Panc1 (cell line): ENCODE measurements at regions not wholly inside any gene's neighbourhood (a gene's known extent, or its start where the extent isn't known, plus 50 kb on each side); places are given as distances from the start of the nearest gene placed in this dataset.

ENCODE experiments used
- ATAC-seq: fragments of 200-7000 bp; cut with Tn5 transposase; 2 replicates; pipeline ENCODE4 v1.9.1; 2020; ENCODE audit warnings: mild to moderate bottlenecking, moderate library complexity
- BruUV-seq: library from RNA; stranded (reverse); fragments of 400-500 nt; replicated peaks from 2 replicates; lab custom pipeline; 2021; lab: Mats Ljungman, UMichigan
- CTCF ChIA-PET: fragments of 300-600 bp; sonication (Branson Sonifier 250); formaldehyde crosslinking; loops from one replicate; lab custom pipeline; 2022; ENCODE audit warnings: antibody characterized with exemption; lab: Charles Lee
- POLR2A ChIA-PET: fragments of 300-600 bp; sonication (Branson Sonifier 250); formaldehyde crosslinking; loops from one replicate; lab custom pipeline; 2022; ENCODE audit warnings: antibody characterized with exemption; lab: Charles Lee
- DNase-seq: peaks from one replicate; pipeline ENCODE4 v3.0.0-alpha.2; 2010; ENCODE audit warnings: low read depth, low spot score
- H3K27ac ChIP-seq: 2 replicates; pipeline ENCODE4 v1.5.1; 2011; ENCODE audit warnings: mild to moderate bottlenecking, low read length, inconsistent platforms
- H3K27me3 ChIP-seq: fragments of 200-500 bp; sonication (Bioruptor generic); 2 replicates; pipeline ENCODE4 v1.6.0; 2014; ENCODE audit warnings: low read length, inconsistent platforms; ENCODE audit not compliant: control insufficient read depth, insufficient read depth
- H3K36me3 ChIP-seq: fragments of 200-500 bp; sonication (Bioruptor generic); 2 replicates; pipeline ENCODE4 v1.5.1; 2014; ENCODE audit warnings: inconsistent platforms, mild to moderate bottlenecking, low read length, moderate library complexity; ENCODE audit not compliant: control insufficient read depth, insufficient read depth
- H3K4me1 ChIP-seq: 2 replicates; pipeline ENCODE4 v1.5.1; 2011; ENCODE audit warnings: inconsistent platforms, mild to moderate bottlenecking, low read length, moderate library complexity; ENCODE audit not compliant: control insufficient read depth, insufficient read depth
- H3K4me3 ChIP-seq, 2 experiments: 2 replicates each; pipeline ENCODE4 v1.5.1; 2011 to 2012; ENCODE audit warnings: low read depth in 2 of 2, low read length in 2 of 2, mild to moderate bottlenecking in 2 of 2, inconsistent platforms in 1 of 2, moderate library complexity in 1 of 2
- H3K9me3 ChIP-seq: fragments of 200-500 bp; sonication (Bioruptor generic); 2 replicates; pipeline ENCODE4 v1.5.1; 2014; ENCODE audit warnings: low read depth, mild to moderate bottlenecking, inconsistent platforms, low read length, moderate library complexity; ENCODE audit not compliant: control insufficient read depth, insufficient read depth
- POLR2AphosphoS5 ChIP-seq: IDR thresholded peaks from 2 replicates; pipeline ENCODE4 v1.6.1; 2012; ENCODE audit warnings: mild to moderate bottlenecking, low read depth, low read length, moderate library complexity
- SIN3A ChIP-seq: IDR thresholded peaks from 2 replicates; pipeline ENCODE4 v1.6.1; 2012; ENCODE audit warnings: low read depth, mild to moderate bottlenecking, low read length, moderate library complexity, borderline replicate concordance; ENCODE audit not compliant: insufficient read depth
- TCF7L2 ChIP-seq: IDR thresholded peaks from 2 replicates; pipeline ENCODE4 v1.6.1; 2011; ENCODE audit warnings: mild to moderate bottlenecking, low read depth, low read length, inconsistent platforms
- in situ Hi-C: cut with HindIII; loops from 2 replicates; pipeline ENCODE4 v1.10.0; 2016; ENCODE audit warnings: low sequenced_read_pairs, low pct_unique_long_range_greater_than_20kb
- intact Hi-C: fragments of 100-400 bp; cut with micrococcal nuclease; formaldehyde crosslinking; loops from one replicate; pipeline ENCODE4 v1.10.0; 2022; ENCODE audit not compliant: unreplicated experiment
- TF ChIP-seq, protein P1 (sequence below): fragments of 450-650 bp; IDR thresholded peaks from 2 replicates; pipeline ENCODE4 v1.5.1; 2017; ENCODE audit warnings: mild to moderate bottlenecking
- TF ChIP-seq, protein P2 (sequence below), 2 experiments: IDR thresholded peaks; 2 replicates each; pipeline ENCODE4 v1.6.1; 2011 to 2012; ENCODE audit warnings: low read depth in 2 of 2, control low read depth in 1 of 2, low read length in 1 of 2, mild to moderate bottlenecking in 1 of 2, moderate library complexity in 1 of 2; ENCODE audit not compliant: insufficient read depth in 1 of 2

DNA sequence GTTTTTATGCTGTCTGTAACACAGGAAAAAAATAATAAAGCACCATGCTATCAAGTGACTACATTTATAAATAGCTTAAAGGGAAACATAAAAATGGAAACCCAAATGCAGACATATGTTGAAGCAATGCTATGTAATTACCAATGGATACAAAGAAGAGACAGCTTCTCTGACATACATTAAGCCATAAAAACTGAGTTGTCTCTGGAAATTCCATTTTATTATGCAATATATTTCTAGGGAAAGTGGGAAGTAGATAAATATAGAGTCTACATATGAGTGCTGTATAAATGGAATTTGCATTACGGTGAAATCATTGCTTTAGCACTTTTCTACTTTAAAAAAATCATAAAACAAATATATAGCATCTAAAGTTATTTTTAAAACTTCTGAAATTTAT, 135.2 kb upstream of the COL11A1 start:
- ChIA-PET CTCF (no interaction called here), POLR2A (no interaction called here)
- Histone ChIP-seq H3K9me3 (no peaks in the 10 kb centered on the region), H3K27me3 (no peaks in the 10 kb centered on the region), H3K4me3 (no peak overlapping the region), H3K36me3 (no peaks in the 10 kb centered on the region), H3K4me1 (no peaks in the 10 kb centered on the region), H3K27ac (no peak overlapping the region)
- no TSS peak for BruUV-seq
- no peak for DNase-seq
- no peak for ATAC-seq
- in situ Hi-C loops (no loop called here), intact Hi-C loops (no loop called here)
- TF ChIP-seq SIN3A (no peak), TCF7L2 (no peak), POLR2AphosphoS5 (no peak)
- TF ChIP-seq, protein P1, sequence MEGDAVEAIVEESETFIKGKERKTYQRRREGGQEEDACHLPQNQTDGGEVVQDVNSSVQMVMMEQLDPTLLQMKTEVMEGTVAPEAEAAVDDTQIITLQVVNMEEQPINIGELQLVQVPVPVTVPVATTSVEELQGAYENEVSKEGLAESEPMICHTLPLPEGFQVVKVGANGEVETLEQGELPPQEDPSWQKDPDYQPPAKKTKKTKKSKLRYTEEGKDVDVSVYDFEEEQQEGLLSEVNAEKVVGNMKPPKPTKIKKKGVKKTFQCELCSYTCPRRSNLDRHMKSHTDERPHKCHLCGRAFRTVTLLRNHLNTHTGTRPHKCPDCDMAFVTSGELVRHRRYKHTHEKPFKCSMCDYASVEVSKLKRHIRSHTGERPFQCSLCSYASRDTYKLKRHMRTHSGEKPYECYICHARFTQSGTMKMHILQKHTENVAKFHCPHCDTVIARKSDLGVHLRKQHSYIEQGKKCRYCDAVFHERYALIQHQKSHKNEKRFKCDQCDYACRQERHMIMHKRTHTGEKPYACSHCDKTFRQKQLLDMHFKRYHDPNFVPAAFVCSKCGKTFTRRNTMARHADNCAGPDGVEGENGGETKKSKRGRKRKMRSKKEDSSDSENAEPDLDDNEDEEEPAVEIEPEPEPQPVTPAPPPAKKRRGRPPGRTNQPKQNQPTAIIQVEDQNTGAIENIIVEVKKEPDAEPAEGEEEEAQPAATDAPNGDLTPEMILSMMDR = no peak
- TF ChIP-seq, protein P2, sequence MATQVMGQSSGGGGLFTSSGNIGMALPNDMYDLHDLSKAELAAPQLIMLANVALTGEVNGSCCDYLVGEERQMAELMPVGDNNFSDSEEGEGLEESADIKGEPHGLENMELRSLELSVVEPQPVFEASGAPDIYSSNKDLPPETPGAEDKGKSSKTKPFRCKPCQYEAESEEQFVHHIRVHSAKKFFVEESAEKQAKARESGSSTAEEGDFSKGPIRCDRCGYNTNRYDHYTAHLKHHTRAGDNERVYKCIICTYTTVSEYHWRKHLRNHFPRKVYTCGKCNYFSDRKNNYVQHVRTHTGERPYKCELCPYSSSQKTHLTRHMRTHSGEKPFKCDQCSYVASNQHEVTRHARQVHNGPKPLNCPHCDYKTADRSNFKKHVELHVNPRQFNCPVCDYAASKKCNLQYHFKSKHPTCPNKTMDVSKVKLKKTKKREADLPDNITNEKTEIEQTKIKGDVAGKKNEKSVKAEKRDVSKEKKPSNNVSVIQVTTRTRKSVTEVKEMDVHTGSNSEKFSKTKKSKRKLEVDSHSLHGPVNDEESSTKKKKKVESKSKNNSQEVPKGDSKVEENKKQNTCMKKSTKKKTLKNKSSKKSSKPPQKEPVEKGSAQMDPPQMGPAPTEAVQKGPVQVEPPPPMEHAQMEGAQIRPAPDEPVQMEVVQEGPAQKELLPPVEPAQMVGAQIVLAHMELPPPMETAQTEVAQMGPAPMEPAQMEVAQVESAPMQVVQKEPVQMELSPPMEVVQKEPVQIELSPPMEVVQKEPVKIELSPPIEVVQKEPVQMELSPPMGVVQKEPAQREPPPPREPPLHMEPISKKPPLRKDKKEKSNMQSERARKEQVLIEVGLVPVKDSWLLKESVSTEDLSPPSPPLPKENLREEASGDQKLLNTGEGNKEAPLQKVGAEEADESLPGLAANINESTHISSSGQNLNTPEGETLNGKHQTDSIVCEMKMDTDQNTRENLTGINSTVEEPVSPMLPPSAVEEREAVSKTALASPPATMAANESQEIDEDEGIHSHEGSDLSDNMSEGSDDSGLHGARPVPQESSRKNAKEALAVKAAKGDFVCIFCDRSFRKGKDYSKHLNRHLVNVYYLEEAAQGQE (IDR thresholded peaks at IDR 0.05; ENCODE audit: insufficient read depth in 1 of 2, low read depth in 2 of 2, low read length in 1 of 2) = no peak

DNA sequence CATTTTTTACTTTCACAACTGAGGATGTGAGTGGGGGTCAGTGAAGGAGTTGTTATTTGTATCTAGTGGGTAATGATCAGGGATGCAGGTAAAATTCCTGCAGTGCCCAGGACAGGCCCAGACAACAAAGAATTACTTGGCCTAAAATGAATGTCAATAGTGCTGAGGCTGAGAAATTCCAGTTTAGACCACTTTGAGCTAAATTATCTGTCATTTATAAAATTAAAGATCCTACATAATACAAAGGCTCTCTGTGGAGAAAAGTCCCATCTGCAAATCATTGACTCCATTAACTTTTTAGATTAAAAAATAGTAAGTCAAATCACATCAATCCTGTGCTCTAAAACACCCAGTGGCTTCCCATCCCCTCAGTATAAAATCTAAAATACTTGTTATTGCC, 130.7 kb upstream of the COL11A1 start:
- ChIA-PET CTCF (no interaction called here), POLR2A (no interaction called here)
- Histone ChIP-seq H3K27ac (no peak overlapping the region), H3K9me3 (no peaks in the 10 kb centered on the region), H3K4me3 (no peak overlapping the region), H3K27me3 (no peaks in the 10 kb centered on the region), H3K4me1 (no peaks in the 10 kb centered on the region), H3K36me3 (no peaks in the 10 kb centered on the region)
- no TSS peak for BruUV-seq
- ATAC-seq (no peak), DNase-seq (no peak)
- TF ChIP-seq POLR2AphosphoS5 (no peak), TCF7L2 (no peak), SIN3A (no peak)
- TF ChIP-seq, protein P2 (IDR thresholded peaks at IDR 0.05; ENCODE audit: insufficient read depth in 1 of 2, low read depth in 2 of 2, low read length in 1 of 2) = no peak
- TF ChIP-seq, protein P1 = no peak
- intact Hi-C loops = no loop called here
- in situ Hi-C loops = no loop called here
